Peyer's patch (tissue), 4 donors: ENCODE measurements at regions not wholly inside any gene's neighbourhood (a gene's known extent, or its start where the extent isn't known, plus 50 kb on each side); places are given as distances from the start of the nearest gene placed in this dataset.
"Not testable (repeated sequence)": the region's sequence is repeated elsewhere in the genome, so short reads cannot be mapped to it uniquely, and the experiment has no call there.

ENCODE experiments used
- DNase-seq, 3 donors: peaks; one replicate each; pipeline ENCODE4 v3.0.0-alpha.2; 2017 to 2019
- H3K27ac ChIP-seq, 4 donors: fragments of 200-600 bp; sonication (generic); one replicate each; pipeline ENCODE4 v1.5.1; 2016 to 2019
- H3K27me3 ChIP-seq, 2 donors: fragments of 200-600 bp; sonication (generic); one replicate each; pipeline ENCODE4 v1.5.1; 2019
- H3K36me3 ChIP-seq, 3 donors: fragments of 200-600 bp; sonication (generic); one replicate each; pipeline ENCODE4 v1.5.1; 2016 to 2019
- H3K4me1 ChIP-seq, 4 donors: fragments of 200-600 bp; sonication (generic); one replicate each; pipeline ENCODE4 v1.5.1; 2016 to 2019
- H3K4me3 ChIP-seq, 4 donors: fragments of 200-600 bp; sonication (generic); 1 replicate in 3 of 4; 2 replicates in 1 of 4; pipeline ENCODE4 v1.5.1; 2016 to 2019; ENCODE audit warnings: mild to moderate bottlenecking in 1 of 4
- H3K9me3 ChIP-seq, 4 donors: fragments of 200-600 bp; sonication (generic); one replicate each; pipeline ENCODE4 v1.5.1; 2016 to 2019; ENCODE audit warnings: mild to moderate bottlenecking in 1 of 4
- POLR2A ChIP-seq, 2 donors: fragments of 450-650 bp; IDR thresholded peaks; one replicate each; pipeline ENCODE4 v1.5.1; 2017; ENCODE audit warnings: antibody characterized with exemption in 2 of 2, mild to moderate bottlenecking in 2 of 2, moderate library complexity in 2 of 2
- TF ChIP-seq, protein P1 (sequence below), 6 experiments: fragments of 450-650 bp in 4 of 6; fragments of 200-600 bp in 2 of 6; sonication (generic) in 1 of 6; IDR thresholded peaks; one replicate each; pipeline ENCODE4 v1.5.1; 2017 to 2019; ENCODE audit warnings: antibody characterized with exemption in 6 of 6, mild to moderate bottlenecking in 3 of 6, moderate library complexity in 1 of 6

- Histone ChIP-seq H3K36me3 (no peaks in the 10 kb centered on the region), H3K4me3 (no peak overlapping the region), H3K9me3 (no peaks in the 10 kb centered on the region), H3K27ac (no peak overlapping the region), H3K4me1 (no peaks in the 10 kb centered on the region), H3K27me3 (no peaks in the 10 kb centered on the region)
- TF ChIP-seq POLR2A (IDR thresholded peaks at IDR 0.05) = no peak
- TF ChIP-seq, protein P1, sequence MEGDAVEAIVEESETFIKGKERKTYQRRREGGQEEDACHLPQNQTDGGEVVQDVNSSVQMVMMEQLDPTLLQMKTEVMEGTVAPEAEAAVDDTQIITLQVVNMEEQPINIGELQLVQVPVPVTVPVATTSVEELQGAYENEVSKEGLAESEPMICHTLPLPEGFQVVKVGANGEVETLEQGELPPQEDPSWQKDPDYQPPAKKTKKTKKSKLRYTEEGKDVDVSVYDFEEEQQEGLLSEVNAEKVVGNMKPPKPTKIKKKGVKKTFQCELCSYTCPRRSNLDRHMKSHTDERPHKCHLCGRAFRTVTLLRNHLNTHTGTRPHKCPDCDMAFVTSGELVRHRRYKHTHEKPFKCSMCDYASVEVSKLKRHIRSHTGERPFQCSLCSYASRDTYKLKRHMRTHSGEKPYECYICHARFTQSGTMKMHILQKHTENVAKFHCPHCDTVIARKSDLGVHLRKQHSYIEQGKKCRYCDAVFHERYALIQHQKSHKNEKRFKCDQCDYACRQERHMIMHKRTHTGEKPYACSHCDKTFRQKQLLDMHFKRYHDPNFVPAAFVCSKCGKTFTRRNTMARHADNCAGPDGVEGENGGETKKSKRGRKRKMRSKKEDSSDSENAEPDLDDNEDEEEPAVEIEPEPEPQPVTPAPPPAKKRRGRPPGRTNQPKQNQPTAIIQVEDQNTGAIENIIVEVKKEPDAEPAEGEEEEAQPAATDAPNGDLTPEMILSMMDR (IDR thresholded peaks at IDR 0.05) = no peak
- no peak for DNase-seq
Measured at GRCh38 chr2:2466534-2466933, 135.5 kb upstream of the MYT1L start.

- TF ChIP-seq, protein P1 (IDR thresholded peaks at IDR 0.05) = no peak
- no peak for TF ChIP-seq POLR2A (IDR thresholded peaks at IDR 0.05)
- Histone ChIP-seq H3K4me3 (no peak overlapping the region), H3K27ac (no peak overlapping the region), H3K36me3 (no peaks in the 10 kb centered on the region), H3K4me1 (no peaks in the 10 kb centered on the region), H3K27me3 (no peaks in the 10 kb centered on the region), H3K9me3 (no peaks in the 10 kb centered on the region)
- no peak for DNase-seq
Measured at GRCh38 chr2:2464643-2465042, 133.6 kb upstream of the MYT1L start.

DNA sequence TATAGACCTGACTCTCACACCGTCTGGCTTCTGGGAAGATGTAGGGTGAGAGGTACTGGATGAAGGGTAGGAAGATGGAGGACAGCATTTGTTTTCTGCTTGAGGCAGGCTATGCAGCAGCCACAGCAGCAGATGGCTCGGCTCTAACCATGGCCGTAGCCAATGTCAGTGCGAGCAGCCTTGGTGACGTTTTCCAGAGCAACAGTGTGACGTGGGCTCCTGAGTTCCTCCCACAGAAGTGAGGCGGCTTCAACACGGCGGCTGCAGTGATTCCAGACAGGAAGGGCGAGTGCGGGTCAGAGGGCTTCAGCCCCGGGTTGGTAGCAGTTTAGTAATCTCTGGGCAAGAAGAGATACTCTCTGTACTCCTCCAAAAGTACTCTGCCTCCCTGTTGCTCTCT is 133.0 kb upstream of the MYT1L start:
- Histone ChIP-seq H3K4me3 (no peak overlapping the region), H3K9me3 (no peaks in the 10 kb centered on the region), H3K27ac (no peak overlapping the region), H3K27me3 (no peaks in the 10 kb centered on the region), H3K4me1 (no peaks in the 10 kb centered on the region), H3K36me3 (no peaks in the 10 kb centered on the region)
- TF ChIP-seq POLR2A (IDR thresholded peaks at IDR 0.05) = no peak
- TF ChIP-seq, protein P1 (IDR thresholded peaks at IDR 0.05) = no peak
- no peak for DNase-seq

GRCh38 chr2:2456721-2457120 is 125.6 kb upstream of the MYT1L start:
- DNase-seq = no peak
- no peak overlapping the region for H3K4me3 ChIP-seq
- TF ChIP-seq, protein P1 (IDR thresholded peaks at IDR 0.05) = no peak
- TF ChIP-seq POLR2A (IDR thresholded peaks at IDR 0.05) = no peak
- no peak overlapping the region for H3K27ac ChIP-seq
- no peaks in the 10 kb centered on the region for H3K4me1 ChIP-seq
- no peaks in the 10 kb centered on the region for H3K9me3 ChIP-seq
- H3K36me3 ChIP-seq = no peaks in the 10 kb centered on the region
- H3K27me3 ChIP-seq = no peaks in the 10 kb centered on the region

DNA sequence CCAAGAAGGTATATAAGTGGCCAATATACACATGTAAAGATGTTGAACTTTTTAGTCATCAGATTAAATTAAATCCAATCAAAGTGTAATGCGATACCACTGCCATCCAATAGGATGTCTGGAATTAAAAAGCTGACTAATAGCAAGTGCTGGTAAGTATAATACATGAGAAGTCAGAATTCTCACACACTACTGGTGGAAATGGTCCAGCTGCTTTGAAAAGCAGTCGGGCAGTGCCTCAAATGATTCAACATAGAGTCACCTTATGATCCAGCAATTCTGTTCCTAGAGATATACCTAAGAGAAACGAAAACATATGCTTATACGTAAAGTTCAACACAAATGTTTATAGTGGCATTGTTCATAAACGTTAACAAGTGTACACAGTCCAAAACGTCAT is 124.1 kb upstream of the MYT1L start:
- H3K4me3 ChIP-seq = no peak overlapping the region
- no peaks in the 10 kb centered on the region for H3K9me3 ChIP-seq
- DNase-seq = no peak
- no peaks in the 10 kb centered on the region for H3K27me3 ChIP-seq
- H3K36me3 ChIP-seq = no peaks in the 10 kb centered on the region
- no peaks in the 10 kb centered on the region for H3K4me1 ChIP-seq
- H3K27ac ChIP-seq = no peak overlapping the region
- TF ChIP-seq POLR2A (IDR thresholded peaks at IDR 0.05) = no peak
- TF ChIP-seq, protein P1 (IDR thresholded peaks at IDR 0.05) = no peak

DNA sequence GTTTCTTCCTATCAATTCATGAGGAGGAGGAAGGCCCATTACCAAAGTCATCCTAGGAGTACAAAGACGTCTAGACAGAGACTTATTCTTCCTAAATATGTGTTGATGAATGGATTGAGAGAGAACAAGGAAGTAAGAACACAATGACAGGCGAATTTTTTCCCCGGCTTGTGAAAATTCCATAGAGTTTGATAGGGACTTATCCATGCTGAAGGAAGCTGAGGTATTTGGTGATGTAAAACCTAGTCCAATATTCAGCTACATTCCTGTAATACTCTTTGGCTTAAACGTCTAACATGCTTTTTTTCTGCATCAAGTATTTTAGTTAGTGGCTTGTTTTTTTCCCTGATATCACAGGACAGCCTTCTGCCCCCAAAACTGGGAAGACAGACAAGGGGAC is 121.9 kb upstream of the MYT1L start:
- H3K4me3 ChIP-seq = no peak overlapping the region
- no peaks in the 10 kb centered on the region for H3K4me1 ChIP-seq
- no peaks in the 10 kb centered on the region for H3K9me3 ChIP-seq
- no peak for DNase-seq
- no peaks in the 10 kb centered on the region for H3K27me3 ChIP-seq
- no peaks in the 10 kb centered on the region for H3K36me3 ChIP-seq
- H3K27ac ChIP-seq = no peak overlapping the region
- TF ChIP-seq POLR2A (IDR thresholded peaks at IDR 0.05) = no peak
- TF ChIP-seq, protein P1 (IDR thresholded peaks at IDR 0.05) = no peak

GRCh38 chr2:2451275-2451674 is 120.2 kb upstream of the MYT1L start:
- not testable (repeated sequence) for H3K4me3 ChIP-seq, H3K36me3 ChIP-seq, DNase-seq, H3K9me3 ChIP-seq, H3K27me3 ChIP-seq, H3K4me1 ChIP-seq, H3K27ac ChIP-seq
